HG02884 (cell line): ENCODE measurements at regions not wholly inside any gene's neighbourhood (a gene's known extent, or its start where the extent isn't known, plus 50 kb on each side); places are given as distances from the start of the nearest gene placed in this dataset.

ENCODE experiments used
- ATAC-seq: cut with Tn5 transposase; IDR thresholded peaks from one replicate; pipeline ENCODE4 v1.9.1; 2021; ENCODE audit warnings: mild to moderate bottlenecking, moderate library complexity; ENCODE audit not compliant: unreplicated experiment

- no peak for ATAC-seq
Observed at GRCh38 chr6:25215881-25216280, 63.3 kb upstream of the CARMIL1 start.

- no peak for ATAC-seq
Observed at GRCh38 chr6:25217302-25217701, 61.9 kb upstream of the CARMIL1 start.

- no peak for ATAC-seq
Observed at GRCh38 chr6:25217829-25218228, 61.3 kb upstream of the CARMIL1 start.

- ATAC-seq, result no peak
Observed at GRCh38 chr6:25218346-25218745, 60.8 kb upstream of the CARMIL1 start.

GRCh38 chr6:25219216-25219916 is 59.8 kb upstream of the CARMIL1 start:
- ATAC-seq, result no peak

GRCh38 chr6:25219917-25220278 is 59.3 kb upstream of the CARMIL1 start:
- ATAC-seq, result no peak

- ATAC-seq, result no peak
Observed at GRCh38 chr6:25220857-25221256, 58.3 kb upstream of the CARMIL1 start.

GRCh38 chr6:25222006-25222678 is 57.0 kb upstream of the CARMIL1 start:
- ATAC-seq, result no peak

GRCh38 chr6:25223490-25223991 is 55.6 kb upstream of the CARMIL1 start:
- ATAC-seq, result peak; percentile 59

- no peak for ATAC-seq
Observed at GRCh38 chr6:25224242-25224641, 54.9 kb upstream of the CARMIL1 start.

GRCh38 chr6:25227854-25228253 is 51.3 kb upstream of the CARMIL1 start:
- ATAC-seq, result no peak
